Frontal cortex (tissue), 3 donors: ENCODE measurements at regions not wholly inside any gene's neighbourhood (a gene's known extent, or its start where the extent isn't known, plus 50 kb on each side); places are given as distances from the start of the nearest gene placed in this dataset.

Experiments used
- DNase-seq, 2 donors: peaks; one replicate each; pipeline ENCODE4 v3.0.0; 2012; ENCODE audit warnings: low spot score in 2 of 2
- FAIRE-seq: peaks from 2 replicates; lab custom pipeline; 2012; peaks lifted over from hg19 to GRCh38; lab: Jason Lieb, UNC
- donor health status: control.
- donor health status: control.
- donor health status: control.

- FAIRE-seq (no peak), DNase-seq (no peak)
Measured at GRCh38 chr1:98487620-98488019, 173.9 kb upstream of the SNX7 start.

DNA sequence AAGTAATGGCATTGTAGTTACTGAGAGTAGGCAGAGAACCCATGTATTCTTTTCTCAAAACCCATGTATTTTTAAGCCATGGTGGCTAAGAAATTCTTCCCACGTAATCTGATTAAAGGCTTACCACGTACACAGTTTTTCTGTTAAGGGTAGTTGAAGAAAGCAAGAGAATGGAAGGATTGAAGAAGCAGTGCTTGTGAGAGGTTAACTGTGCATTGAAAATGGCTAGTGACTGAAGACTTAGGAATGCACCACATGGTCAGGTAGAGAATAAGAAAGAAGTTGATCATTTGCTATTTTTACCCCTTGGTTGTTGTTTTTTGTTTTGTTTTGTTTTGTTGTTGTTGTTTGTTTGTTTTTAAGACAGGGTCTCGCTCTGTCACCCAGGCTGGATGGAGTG is 178.9 kb upstream of the SNX7 start:
- no peak for FAIRE-seq

GRCh38 chr1:98480271-98480670 is 181.2 kb upstream of the SNX7 start:
- no peak for DNase-seq
- no peak for FAIRE-seq

More for the DNA sequence above, 178.9 kb upstream of the SNX7 start:
- no peak for DNase-seq

DNA sequence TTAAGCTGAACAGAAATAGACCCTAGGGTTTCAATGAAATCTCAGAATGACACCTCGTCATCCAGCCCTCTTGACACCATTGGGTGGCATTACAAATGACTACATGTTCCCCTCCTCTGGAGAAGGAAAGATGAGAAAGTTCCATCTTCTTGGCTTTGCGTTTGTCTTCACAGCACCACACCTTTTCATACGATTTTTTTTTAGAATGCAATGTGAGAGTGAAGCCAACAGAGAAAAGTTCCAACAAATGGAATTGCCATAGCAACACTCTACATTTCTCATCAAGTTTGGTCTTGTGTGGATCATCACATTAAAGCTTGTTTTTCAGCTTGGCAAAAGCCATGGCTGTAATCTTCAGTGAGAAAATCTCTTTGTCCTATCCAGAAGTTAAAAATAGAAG is 183.4 kb upstream of the SNX7 start:
- no peak for FAIRE-seq
- DNase-seq = peak in 1 of 2 donors; percentile 2

DNA sequence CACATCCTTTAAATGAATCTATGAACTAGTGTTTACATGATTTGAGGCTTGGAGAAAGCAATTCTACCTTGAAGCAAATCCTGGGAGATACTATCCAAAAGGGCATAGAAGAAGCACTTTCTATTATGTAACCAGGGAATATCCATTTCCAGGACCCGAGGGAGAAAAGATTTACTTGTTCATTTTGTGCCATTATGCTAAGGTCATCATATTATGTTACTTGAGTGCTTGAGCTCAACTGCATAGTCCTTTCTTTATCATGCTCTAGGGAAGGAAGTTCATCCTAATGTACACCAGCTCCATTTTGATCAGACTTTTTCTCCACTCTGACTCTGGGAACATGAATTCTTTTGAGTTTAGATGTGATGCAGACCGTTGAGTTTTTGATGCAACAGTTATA is 188.6 kb upstream of the SNX7 start:
- no peak for FAIRE-seq
- DNase-seq = no peak

DNA sequence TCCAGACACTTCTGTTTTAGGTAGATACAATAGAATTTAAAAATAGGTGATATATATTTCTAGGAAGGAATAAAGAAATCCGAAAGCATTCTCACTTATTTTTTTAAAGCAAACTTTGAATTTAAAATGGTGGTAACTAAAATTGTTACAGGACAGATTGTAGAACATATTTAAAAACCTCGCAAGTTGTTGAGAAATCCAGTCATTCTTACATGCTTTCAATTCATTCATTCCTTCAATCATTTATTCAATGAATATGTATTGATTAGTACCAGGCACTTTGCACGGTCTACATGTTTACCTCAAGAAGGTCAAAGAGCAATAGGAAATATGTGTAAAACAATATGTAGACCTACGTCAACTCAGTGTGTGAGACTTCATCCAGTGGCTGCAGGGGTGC is 189.9 kb upstream of the SNX7 start:
- DNase-seq = no peak
- FAIRE-seq = no peak

GRCh38 chr1:98468111-98468717 is 193.3 kb upstream of the SNX7 start:
- FAIRE-seq (peak; percentile 70), DNase-seq (peak in 1 of 2 donors; percentile 2)

DNA sequence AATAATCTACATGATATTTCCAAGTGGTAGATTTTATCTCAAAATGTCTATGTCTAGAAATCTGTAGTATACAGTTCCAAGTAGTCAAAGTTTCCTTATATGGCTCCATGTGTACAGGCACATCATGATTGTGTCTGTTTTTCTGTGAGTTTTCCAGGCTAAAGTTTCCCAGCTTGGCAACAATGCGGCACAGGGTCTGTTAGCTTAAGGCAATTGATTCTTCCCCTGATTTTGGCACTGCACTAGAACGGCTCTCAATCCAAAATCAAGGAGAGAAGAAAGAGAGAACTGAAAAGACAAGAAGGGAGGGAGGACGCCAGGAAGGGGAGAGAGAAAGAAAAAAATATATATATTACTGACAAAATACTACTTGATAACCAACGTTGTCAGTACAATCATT is 193.9 kb upstream of the SNX7 start:
- DNase-seq = no peak

GRCh38 chr1:98467122-98467521 is 194.4 kb upstream of the SNX7 start:
- DNase-seq (no peak), FAIRE-seq (no peak)

More for the DNA sequence above, 193.9 kb upstream of the SNX7 start:
- FAIRE-seq = no peak

- DNase-seq (no peak), FAIRE-seq (no peak)
Measured at GRCh38 chr1:98461873-98462385, 199.6 kb upstream of the SNX7 start.

DNA sequence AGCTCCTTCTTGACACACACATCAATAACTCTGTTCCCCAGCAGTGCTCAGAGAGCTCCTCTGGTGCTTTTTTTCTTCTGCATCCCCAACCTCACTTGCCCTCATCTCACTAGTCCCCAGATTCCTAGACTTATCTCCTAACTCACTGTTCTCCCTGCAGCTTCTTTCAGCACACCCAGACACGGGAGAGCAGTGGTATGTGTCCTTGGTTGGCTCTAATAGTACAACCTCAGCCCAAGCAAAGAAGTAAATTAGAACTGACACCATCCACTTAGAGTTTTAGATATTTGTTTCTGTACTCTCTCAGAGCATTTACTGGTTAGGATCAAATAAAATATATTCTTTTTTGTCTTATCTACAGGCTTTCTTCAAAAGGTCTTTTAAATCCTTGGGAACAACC is 201.4 kb upstream of the SNX7 start:
- DNase-seq (no peak), FAIRE-seq (no peak)

- no peak for FAIRE-seq
- no peak for DNase-seq
Measured at GRCh38 chr1:98459486-98459870, 202.0 kb upstream of the SNX7 start.

- FAIRE-seq (no peak), DNase-seq (no peak)
Measured at GRCh38 chr1:98458511-98459485, 202.7 kb upstream of the SNX7 start.

GRCh38 chr1:98457248-98457647 is 204.3 kb upstream of the SNX7 start:
- DNase-seq (no peak), FAIRE-seq (no peak)

GRCh38 chr1:98454666-98455065 is 206.9 kb upstream of the SNX7 start:
- DNase-seq (no peak), FAIRE-seq (no peak)

DNA sequence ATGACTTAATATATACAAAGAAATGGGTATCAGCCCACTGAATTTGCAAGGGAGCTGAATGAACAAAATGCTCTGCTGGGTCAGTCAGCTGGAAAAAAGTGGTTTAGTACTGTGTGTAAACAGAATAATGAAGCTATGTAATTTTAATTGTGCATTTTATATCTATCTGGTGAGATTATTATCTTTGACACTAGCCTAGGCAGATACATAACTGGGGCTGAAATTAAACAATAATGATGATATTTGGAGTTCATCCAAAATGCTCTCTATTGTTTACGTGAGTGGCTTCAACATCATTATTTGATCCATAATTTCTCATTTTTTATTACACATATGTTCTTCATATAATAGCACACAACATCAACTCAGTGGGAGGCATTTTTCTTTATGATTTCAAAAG is 208.5 kb upstream of the SNX7 start:
- no peak for DNase-seq

DNA sequence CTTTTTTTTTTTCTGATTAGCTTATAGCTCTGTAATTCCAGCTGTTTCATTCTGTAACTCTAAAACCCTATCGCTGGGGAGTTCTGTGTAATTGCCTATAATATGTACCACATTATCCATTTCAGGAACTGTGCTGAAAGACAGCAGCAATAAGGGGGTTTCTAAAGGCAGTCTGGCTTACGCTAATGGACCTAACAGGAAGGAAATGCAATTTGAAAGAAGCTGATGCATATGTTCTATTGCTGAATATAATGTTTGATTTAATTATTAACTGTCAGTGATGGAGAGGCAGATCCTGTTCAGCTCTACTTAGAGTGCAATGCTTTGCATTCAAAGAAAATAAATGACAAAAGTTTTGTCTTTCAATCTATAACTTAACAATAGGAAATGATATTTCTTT is 209.4 kb upstream of the SNX7 start:
- DNase-seq (no peak), FAIRE-seq (no peak)

More for the DNA sequence above, 208.5 kb upstream of the SNX7 start:
- no peak for FAIRE-seq

- no peak for FAIRE-seq
- no peak for DNase-seq
Measured at GRCh38 chr1:98441281-98441680, 220.2 kb upstream of the SNX7 start.

DNA sequence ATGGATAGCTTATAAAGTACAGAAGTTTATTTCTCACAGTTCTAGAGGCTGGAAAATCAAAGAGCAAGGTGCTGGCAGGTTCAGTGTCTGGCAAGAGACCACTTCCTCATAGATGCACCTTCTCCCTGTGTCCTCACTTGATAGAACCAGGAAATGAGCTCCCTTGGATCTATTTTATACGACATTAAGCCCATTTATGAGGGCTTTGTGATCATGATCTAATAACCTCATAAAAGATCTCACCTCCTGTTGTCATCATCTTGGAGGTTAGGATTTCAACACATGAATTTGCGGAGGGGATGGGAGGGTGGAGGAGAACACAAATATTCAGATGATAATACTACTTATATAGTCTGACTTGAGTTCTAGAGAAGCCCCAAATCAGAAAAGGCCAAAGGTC is 222.1 kb upstream of the SNX7 start:
- no peak for DNase-seq
- FAIRE-seq = no peak

DNA sequence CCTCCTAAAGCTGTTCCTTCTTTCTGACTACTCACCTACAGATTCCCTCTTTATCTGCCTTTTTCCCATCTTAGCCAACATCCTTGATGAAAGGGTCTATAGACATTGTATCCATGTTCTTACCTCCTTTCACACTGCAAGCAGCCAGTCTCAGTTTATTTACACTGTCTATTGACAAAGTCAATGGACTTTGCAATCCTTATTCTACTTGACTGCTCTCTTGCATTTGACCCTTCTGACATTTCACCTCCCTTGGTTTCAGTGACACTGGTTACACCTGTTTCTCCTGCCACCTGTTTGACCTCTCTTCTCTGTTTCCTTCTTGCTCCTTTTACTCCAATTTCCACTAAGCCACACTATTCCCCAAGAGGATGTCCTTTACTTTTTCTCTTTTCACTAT is 224.0 kb upstream of the SNX7 start:
- DNase-seq = no peak
- FAIRE-seq = no peak

DNA sequence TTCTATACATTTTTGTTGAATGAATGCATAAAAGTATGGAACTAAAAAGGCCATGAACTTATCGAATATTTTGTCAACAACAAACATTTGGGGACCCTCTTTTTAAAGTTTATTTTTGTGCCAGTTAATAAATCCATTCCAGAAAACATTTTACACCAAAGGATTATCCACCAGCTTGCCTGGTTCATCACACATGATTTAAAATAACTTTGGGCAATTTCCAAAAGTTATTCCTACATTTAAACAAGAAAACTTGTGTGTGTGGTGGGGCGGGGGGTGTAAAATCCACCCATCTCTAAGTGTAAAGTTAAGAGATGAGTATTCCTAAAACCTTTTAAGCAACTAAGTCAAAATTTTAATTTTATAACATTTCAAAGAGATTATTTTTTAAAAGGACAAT is 224.5 kb upstream of the SNX7 start:
- FAIRE-seq = no peak
- DNase-seq = no peak
